Adrenal gland (tissue), 9 donors: ENCODE measurements at regions not wholly inside any gene's neighbourhood (a gene's known extent, or its start where the extent isn't known, plus 50 kb on each side); places are given as distances from the start of the nearest gene placed in this dataset.

Experiments used
- DNase-seq, 7 donors: peaks; one replicate each; pipeline ENCODE4 v3.0.0-alpha.2; 2019 to 2020
- H3K27ac ChIP-seq, 5 donors: fragments of 200-600 bp; sonication (generic) in 4 of 5; 1 replicate in 3 of 5; 2 replicates in 2 of 5; pipeline versions ENCODE4 v1.5.1 to v1.8.0; 2016 to 2020; ENCODE audit warnings: mild to moderate bottlenecking in 1 of 5
- H3K27me3 ChIP-seq: fragments of 200-600 bp; 2 replicates; pipeline ENCODE4 v1.8.0; 2021
- H3K36me3 ChIP-seq, 2 donors: fragments of 200-600 bp; replicated peaks in 1 of 2; 1 replicate in 1 of 2; 2 replicates in 1 of 2; pipeline versions ENCODE4 v1.5.1 to v1.8.0; 2018 to 2022
- H3K4me1 ChIP-seq, 2 donors: fragments of 200-600 bp; replicated peaks in 1 of 2; 1 replicate in 1 of 2; 2 replicates in 1 of 2; pipeline versions ENCODE4 v1.5.1 to v1.8.0; 2018 to 2021
- H3K4me3 ChIP-seq, 4 donors: fragments of 200-600 bp; sonication (generic) in 3 of 4; one replicate each; pipeline ENCODE4 v1.5.1; 2016 to 2018
- H3K9me3 ChIP-seq, 3 donors: fragments of 200-600 bp; sonication (generic) in 1 of 3; replicated peaks in 1 of 3; 1 replicate in 2 of 3; 2 replicates in 1 of 3; pipeline versions ENCODE4 v1.5.1 to v1.8.0; 2016 to 2021
- CTCF ChIP-seq, 6 experiments: fragments of 450-650 bp in 4 of 6; fragments of 200-600 bp in 2 of 6; sonication (generic) in 1 of 6; IDR thresholded peaks; 1 replicate in 5 of 6; 2 replicates in 1 of 6; pipeline versions ENCODE4 v1.5.1 to v1.8.0; 2016 to 2021; ENCODE audit warnings: antibody characterized with exemption in 6 of 6, mild to moderate bottlenecking in 2 of 6, moderate library complexity in 1 of 6
- POLR2A ChIP-seq, 2 donors: fragments of 450-650 bp; IDR thresholded peaks; one replicate each; pipeline ENCODE4 v1.6.1; 2017; ENCODE audit warnings: antibody characterized with exemption in 2 of 2, mild to moderate bottlenecking in 2 of 2, moderate library complexity in 1 of 2
- WGBS, 4 donors: extraction: QIAGEN DNeasy Blood & Tissue Kit in 2 of 4; methylation state at CpG; one replicate each; pipeline versions ENCODE4 v1.1.5 to v1.1.7; 2013 to 2017; 5-methylcytosine and 5-hydroxymethylcytosine counted together
- intact Hi-C, 2 donors: fragments of 100-400 bp; cut with DNase I; formaldehyde crosslinking; loops; one replicate each; pipeline versions ENCODE4 v1.14.1 to v1.15.0; 2022 to 2023
- donor health status: healthy with polysubstance abuse.
- donor health status: Bipolar disorder and iron deficiency.
- donor health status: DM: yes; HTN: yes; CAD: no.
- donor health status: DM: no; HTN: no; CAD: no.
- donor health status: DM: no; HTN: no; CAD: no.

- Histone ChIP-seq H3K27ac (no peak overlapping the region), H3K4me1 (no peaks in the 10 kb centered on the region), H3K9me3 (no peaks in the 10 kb centered on the region), H3K36me3 (no peaks in the 10 kb centered on the region), H3K4me3 (no peak overlapping the region), H3K27me3 (no peaks in the 10 kb centered on the region)
- DNase-seq, result no peak
- WGBS, 4 donors, result 63 to 68% (median 63%) methylated on average over 7 of the region's 7 CpGs
- intact Hi-C loops, result no loop called here
- TF ChIP-seq POLR2A (IDR thresholded peaks at IDR 0.05), result no peak
- TF ChIP-seq CTCF (IDR thresholded peaks at IDR 0.05), result no peak
Observed at GRCh38 chr12:24069532-24070395, 120.3 kb upstream of the SOX5 start.

GRCh38 chr12:24066865-24067264, 117.4 kb upstream of the SOX5 start:
- Histone ChIP-seq H3K9me3 (no peaks in the 10 kb centered on the region), H3K4me3 (no peak overlapping the region), H3K36me3 (no peaks in the 10 kb centered on the region), H3K27me3 (no peaks in the 10 kb centered on the region), H3K4me1 (no peaks in the 10 kb centered on the region), H3K27ac (no peak overlapping the region)
- 66 to 76% (median 68%) methylated on average over 2 of the region's 2 CpGs for WGBS, 4 donors
- TF ChIP-seq CTCF (IDR thresholded peaks at IDR 0.05) (no peak), POLR2A (IDR thresholded peaks at IDR 0.05) (no peak)
- no peak for DNase-seq
- intact Hi-C loops, result no loop called here

- intact Hi-C loops, result no loop called here
- TF ChIP-seq POLR2A (IDR thresholded peaks at IDR 0.05), result no peak
- no peak for TF ChIP-seq CTCF (IDR thresholded peaks at IDR 0.05)
- H3K4me3 ChIP-seq, result no peak overlapping the region
- no peaks in the 10 kb centered on the region for H3K4me1 ChIP-seq
- H3K27me3 ChIP-seq, result no peaks in the 10 kb centered on the region
- no peak overlapping the region for H3K27ac ChIP-seq
- DNase-seq, result no peak
- no peaks in the 10 kb centered on the region for H3K36me3 ChIP-seq
- no peaks in the 10 kb centered on the region for H3K9me3 ChIP-seq
Observed at GRCh38 chr12:24066097-24066496, 116.6 kb upstream of the SOX5 start.

- H3K36me3 ChIP-seq, result no peaks in the 10 kb centered on the region
- no peaks in the 10 kb centered on the region for H3K9me3 ChIP-seq
- TF ChIP-seq POLR2A (IDR thresholded peaks at IDR 0.05), result no peak
- no peak for TF ChIP-seq CTCF (IDR thresholded peaks at IDR 0.05)
- H3K4me3 ChIP-seq, result no peak overlapping the region
- WGBS, 4 donors, result 81 to 100% (median 85%) methylated on average over 1 of the region's 1 CpG
- H3K4me1 ChIP-seq, result no peaks in the 10 kb centered on the region
- no peaks in the 10 kb centered on the region for H3K27me3 ChIP-seq
- intact Hi-C loops, result no loop called here
- DNase-seq, result no peak
- H3K27ac ChIP-seq, result no peak overlapping the region
Observed at GRCh38 chr12:24062642-24063245, 113.3 kb upstream of the SOX5 start.
